ENCODE measurements at regions not wholly inside any gene's neighbourhood (a gene's known extent, or its start where the extent isn't known, plus 50 kb on each side); places are given as distances from the start of the nearest gene placed in this dataset.

- H3K36me3 ChIP-seq (ENCODE audit: control insufficient read depth in 2 of 2, insufficient read depth in 2 of 2, low read length in 1 of 2): no peaks in the 10 kb centered on the region
- WGBS (ENCODE audit: insufficient coverage, insufficient replicate concordance, low lambda C conversion rate, missing lambda C conversion rate): 0% methylated on average over 1 of the region's 1 CpG
- no peak overlapping the region for H3K4me3 ChIP-seq
- intact Hi-C loops (cut with micrococcal nuclease; ENCODE audit: unreplicated experiment) (no loop called here), in situ Hi-C loops (cut with MboI) (no loop called here)
- H3K9ac ChIP-seq (ENCODE audit: control insufficient read depth, insufficient read depth, low read length): no peak overlapping the region
- H3K27ac ChIP-seq (ENCODE audit: control insufficient read depth, insufficient read depth): no peak overlapping the region
- no peaks in the 10 kb centered on the region for H3K4me1 ChIP-seq (ENCODE audit: control insufficient read depth, insufficient read depth, low read length)
- H3K9me3 ChIP-seq (replicated peaks; ENCODE audit: control insufficient read depth, insufficient read depth, low read length): no peaks in the 10 kb centered on the region
- FAIRE-seq: no peak
- H4K20me1 ChIP-seq (ENCODE audit: control insufficient read depth, insufficient read depth): no peaks in the 10 kb centered on the region
- H2AFZ ChIP-seq (ENCODE audit: control insufficient read depth, low read depth, low read length): no peak overlapping the region
- no TSS peak for BruUV-seq (replicated peaks)
- ChIA-PET SMC1A (ENCODE audit: uncharacterized antibody, unreplicated experiment) (no interaction called here), RAD21 (ENCODE audit: unreplicated experiment) (no interaction called here), CTCF (no interaction called here), POLR2A (no interaction called here)
- TF ChIP-seq EZH2 (IDR thresholded peaks at IDR 0.05; ENCODE audit: borderline replicate concordance, control insufficient read depth, low read depth, low read length) (no peak), CTCF (IDR thresholded peaks at IDR 0.05 in 2 of 3, conservative IDR thresholded peaks at IDR 0.05 in 1 of 3; ENCODE audit: control insufficient read depth in 2 of 3, extremely low read depth in 1 of 3, insufficient read depth in 1 of 3, low read depth in 3 of 3, low read length in 3 of 3) (no peak), E4F1 (IDR thresholded peaks at IDR 0.05; ENCODE audit: borderline replicate concordance, partially characterized antibody) (no peak), ZSCAN29 (IDR thresholded peaks at IDR 0.05) (no peak), SMAD1 (IDR thresholded peaks at IDR 0.05; ENCODE audit: low read depth, partially characterized antibody) (no peak), IRF4 (IDR thresholded peaks at IDR 0.05; ENCODE audit: low read depth, low read length) (no peak), MLLT1 (IDR thresholded peaks at IDR 0.05) (no peak), BRCA1 (IDR thresholded peaks at IDR 0.05; ENCODE audit: low read depth, low read length) (no peak), YBX1 (IDR thresholded peaks at IDR 0.05) (no peak), ETV6 (conservative IDR thresholded peaks at IDR 0.05 in 1 of 2, IDR thresholded peaks at IDR 0.05 in 1 of 2; ENCODE audit: borderline replicate concordance in 1 of 2, low read depth in 1 of 2) (no peak), IKZF2 (IDR thresholded peaks at IDR 0.05) (no peak), NR2C2 (IDR thresholded peaks at IDR 0.05; ENCODE audit: borderline replicate concordance, control insufficient read depth, insufficient read length, low read depth) (no peak), LARP7 (IDR thresholded peaks at IDR 0.05) (no peak), HCFC1 (IDR thresholded peaks at IDR 0.05; ENCODE audit: low read length) (no peak), MTA3 (IDR thresholded peaks at IDR 0.05; ENCODE audit: borderline replicate concordance, low read length) (no peak), RAD51 (IDR thresholded peaks at IDR 0.05) (no peak), TBL1XR1 (IDR thresholded peaks at IDR 0.05; ENCODE audit: low read depth, low read length) (no peak)
- H3K27me3 ChIP-seq (replicated peaks in 1 of 2; ENCODE audit: control insufficient read depth in 2 of 2, insufficient read depth in 2 of 2, low read length in 1 of 2): no peaks in the 10 kb centered on the region; a peak in 1 of 4 replicates
- no peaks in the 10 kb centered on the region for H3K79me2 ChIP-seq (ENCODE audit: control insufficient read depth, insufficient read depth, low read length)
- DNase-seq (ENCODE audit: low read depth, low spot score): no peak
- no peak overlapping the region for H3K4me2 ChIP-seq (ENCODE audit: control insufficient read depth, insufficient read depth)
- no peak for ATAC-seq
Measured at GRCh38 chr5:142509026-142509425, 176.9 kb downstream of the FGF1 start.

Measured in GM12878 (cell line).